GM12878 (cell line): ENCODE measurements at regions not wholly inside any gene's neighbourhood (a gene's known extent, or its start where the extent isn't known, plus 50 kb on each side); places are given as distances from the start of the nearest gene placed in this dataset.

ENCODE experiments used
- ATAC-seq: fragments of 200-7000 bp; cut with Tn5 transposase; 3 replicates; pipeline ENCODE4 v1.9.1; 2020; ENCODE audit warnings: mild to moderate bottlenecking, moderate library complexity
- BruUV-seq: library from RNA; stranded (reverse); fragments of 400-500 nt; replicated peaks from 2 replicates; lab custom pipeline; 2021; lab: Mats Ljungman, UMichigan
- CTCF ChIA-PET: fragments of 300-600 bp; sonication (Branson Sonifier 250); formaldehyde crosslinking; extraction: SDS; loops from one replicate; lab custom pipeline; 2021; ENCODE audit warnings: inconsistent platforms; lab: Yijun Ruan, JAX
- POLR2A ChIA-PET: fragments of 350-600 bp; formaldehyde crosslinking; extraction: SDS; loops from one replicate; lab custom pipeline; 2021; ENCODE audit warnings: inconsistent platforms; lab: Charles Lee
- RAD21 ChIA-PET: fragments of 300-600 bp; sonication (Branson Sonifier 250); formaldehyde crosslinking; loops from one replicate; lab custom pipeline; 2023; ENCODE audit warnings: antibody characterized with exemption; ENCODE audit not compliant: unreplicated experiment; lab: Charles Lee
- SMC1A ChIA-PET: fragments of 300-600 bp; sonication (Branson Sonifier 250); formaldehyde crosslinking; loops from one replicate; lab custom pipeline; 2023; ENCODE audit not compliant: unreplicated experiment, uncharacterized antibody; lab: Charles Lee
- DNase-seq: peaks from one replicate; pipeline ENCODE4 v3.0.0-alpha.2; 2011; ENCODE audit warnings: low read depth, low spot score
- FAIRE-seq: peaks from 3 replicates; lab custom pipeline; 2011; peaks lifted over from hg19 to GRCh38; lab: Jason Lieb, UNC
- H2AFZ ChIP-seq: 2 replicates; pipeline ENCODE4 v1.6.0; 2011; ENCODE audit warnings: low read depth, low read length, control low read depth; ENCODE audit not compliant: control insufficient read depth
- H3K27ac ChIP-seq: 2 replicates; pipeline ENCODE4 v1.5.1; 2011; ENCODE audit warnings: control low read depth; ENCODE audit not compliant: control insufficient read depth, insufficient read depth
- H3K27me3 ChIP-seq, 2 experiments: replicated peaks in 1 of 2; 2 replicates each; pipeline versions ENCODE4 v1.6.0 to v1.6.1; 2011; ENCODE audit warnings: low read length in 1 of 2; ENCODE audit not compliant: control insufficient read depth in 2 of 2, insufficient read depth in 2 of 2
- H3K36me3 ChIP-seq, 2 experiments: 2 replicates each; pipeline ENCODE4 v1.5.1; 2011; ENCODE audit warnings: low read length in 1 of 2; ENCODE audit not compliant: control insufficient read depth in 2 of 2, insufficient read depth in 2 of 2
- H3K4me1 ChIP-seq: 2 replicates; pipeline ENCODE4 v1.6.1; 2011; ENCODE audit warnings: mild to moderate bottlenecking, low read length, moderate library complexity, mixed read lengths; ENCODE audit not compliant: control insufficient read depth, insufficient read depth
- H3K4me2 ChIP-seq: 2 replicates; pipeline ENCODE4 v1.6.0; 2011; ENCODE audit warnings: control low read depth; ENCODE audit not compliant: control insufficient read depth, insufficient read depth
- H3K4me3 ChIP-seq: fragments of 200-600 bp; sonication (generic); 2 replicates; pipeline ENCODE4 v1.5.1; 2016
- H3K79me2 ChIP-seq: 2 replicates; pipeline ENCODE4 v1.6.0; 2011; ENCODE audit warnings: low read length; ENCODE audit not compliant: control insufficient read depth, insufficient read depth
- H3K9ac ChIP-seq: 2 replicates; pipeline ENCODE4 v1.8.0; 2011; ENCODE audit warnings: low read length, control low read depth, mixed read lengths; ENCODE audit not compliant: control insufficient read depth, insufficient read depth
- H3K9me3 ChIP-seq: replicated peaks from 3 replicates; pipeline ENCODE4 v1.5.1; 2011; ENCODE audit warnings: mild to moderate bottlenecking, low read length; ENCODE audit not compliant: control insufficient read depth, insufficient read depth
- H4K20me1 ChIP-seq: 2 replicates; pipeline ENCODE4 v1.6.0; 2011; ENCODE audit not compliant: control insufficient read depth, insufficient read depth
- BCLAF1 ChIP-seq: fragments of 450-650 bp; IDR thresholded peaks from 2 replicates; pipeline ENCODE4 v1.6.1; 2017; ENCODE audit warnings: antibody characterized with exemption, mild to moderate bottlenecking, moderate library complexity
- CHD4 ChIP-seq: fragments of 200-600 bp; sonication (generic); IDR thresholded peaks from 2 replicates; pipeline ENCODE4 v1.6.1; 2016; ENCODE audit warnings: mild to moderate bottlenecking
- CTCF ChIP-seq, 3 experiments: IDR thresholded peaks in 2 of 3; conservative IDR thresholded peaks in 1 of 3; 2 replicates each; pipeline ENCODE4 v1.5.1; 2011; ENCODE audit warnings: low read depth in 3 of 3, low read length in 3 of 3, mild to moderate bottlenecking in 3 of 3, control low read depth in 2 of 3, moderate library complexity in 2 of 3, inconsistent platforms in 1 of 3, mixed read lengths in 1 of 3; ENCODE audit not compliant: control insufficient read depth in 2 of 3, insufficient read depth in 1 of 3; ENCODE audit errors: extremely low read depth in 1 of 3
- E2F4 ChIP-seq: IDR thresholded peaks from 2 replicates; pipeline ENCODE4 v1.6.1; 2012; ENCODE audit warnings: low read depth, low read length, improper control_type of control experiment
- E2F8 ChIP-seq: fragments of 450-650 bp; IDR thresholded peaks from 2 replicates; pipeline ENCODE4 v1.6.1; 2018; ENCODE audit warnings: mild to moderate bottlenecking, low read depth, moderate library complexity; ENCODE audit not compliant: partially characterized antibody
- EP300 ChIP-seq, 2 experiments: fragments of 150-350 bp in 1 of 2; IDR thresholded peaks; 2 replicates each; pipeline ENCODE4 v1.6.1; 2011 to 2012; ENCODE audit warnings: low read depth in 2 of 2, low read length in 2 of 2, borderline replicate concordance in 1 of 2, improper control_type of control experiment in 1 of 2, inconsistent platforms in 1 of 2; ENCODE audit not compliant: control insufficient read depth in 1 of 2
- LARP7 ChIP-seq: fragments of 450-650 bp; IDR thresholded peaks from 2 replicates; pipeline ENCODE4 v1.6.1; 2017; ENCODE audit warnings: mild to moderate bottlenecking
- NRF1 ChIP-seq: conservative IDR thresholded peaks from 2 replicates; pipeline ENCODE4 v1.6.1; 2011; ENCODE audit warnings: mild to moderate bottlenecking, low read depth, low read length, improper control_type of control experiment
- PBX3 ChIP-seq: IDR thresholded peaks from 2 replicates; pipeline ENCODE4 v1.6.1; 2011; ENCODE audit warnings: mild to moderate bottlenecking, low read depth, low read length, moderate library complexity; ENCODE audit not compliant: insufficient replicate concordance
- RB1 ChIP-seq: fragments of 450-650 bp; formaldehyde crosslinking; IDR thresholded peaks from 2 replicates; pipeline ENCODE4 v1.6.1; 2017; ENCODE audit warnings: mild to moderate bottlenecking, borderline replicate concordance
- SMARCA5 ChIP-seq: fragments of 450-650 bp; IDR thresholded peaks from 2 replicates; pipeline ENCODE4 v1.6.1; 2017; ENCODE audit warnings: mild to moderate bottlenecking
- WGBS: methylation state at CpG from one replicate; pipeline ENCODE4 v1.1.6; 2016; ENCODE audit warnings: low lambda C conversion rate; ENCODE audit not compliant: insufficient replicate concordance, insufficient coverage; ENCODE audit errors: missing lambda C conversion rate; 5-methylcytosine and 5-hydroxymethylcytosine counted together
- in situ Hi-C: fragments of 300-500 bp; cut with MboI; formaldehyde crosslinking; loops from 9 replicates; pipeline ENCODE4 v1.14.3; 2018; ENCODE audit warnings: mixed read lengths
- intact Hi-C: fragments of 100-400 bp; cut with micrococcal nuclease; formaldehyde crosslinking; loops from one replicate; pipeline ENCODE4 v1.14.2; 2022; ENCODE audit not compliant: unreplicated experiment

- TF ChIP-seq E2F8 (no peak), LARP7 (no peak), CHD4 (no peak), BCLAF1 (no peak)
These were observed 66.8 kb upstream of the TACR3 start (continued) for GRCh38 chr4:103786593-103786992.

GRCh38 chr4:103786014-103786413, 66.2 kb upstream of the TACR3 start:
- Histone ChIP-seq H3K9me3 (no peaks in the 10 kb centered on the region), H3K9ac (no peak overlapping the region), H3K4me2 (no peak overlapping the region), H4K20me1 (no peaks in the 10 kb centered on the region), H3K4me1 (no peaks in the 10 kb centered on the region), H3K4me3 (no peak overlapping the region), H3K27me3 (no peaks in the 10 kb centered on the region; a peak in 1 of 4 replicates), H3K36me3 (no peaks in the 10 kb centered on the region), H3K27ac (no peak overlapping the region), H3K79me2 (no peaks in the 10 kb centered on the region), H2AFZ (no peak overlapping the region)
- intact Hi-C loops (loop anchor here (1.0 to 5.0 kb wide), 3 partner anchors 309 to 582 kb away; no protein-coding TSS in a partner anchor), in situ Hi-C loops (loop anchor here (25.0 kb wide), 1 partner anchor 1149 kb away; no protein-coding TSS in a partner anchor)
- BruUV-seq: no TSS peak
- CTCF ChIA-PET: interaction anchor here (0.6 to 1.6 kb wide), 11 partner anchors 13 to 742 kb away, joined by 3 to 7 read pairs (median 3); partner anchors contain the start of gene BDH2
- 21% methylated on average over 2 of the region's 2 CpGs for WGBS
- peak; percentile 17 for DNase-seq
- ATAC-seq: peak; percentile 96
- SMC1A ChIA-PET: interaction anchor here (0.6 to 1.3 kb wide), 3 partner anchors 11 to 1477 kb away, joined by 3 to 4 read pairs (median 3); no protein-coding TSS in a partner anchor
- RAD21 ChIA-PET: interaction anchor here (1.3 kb wide), 1 partner anchor 694 kb away, joined by 5 read pairs; no protein-coding TSS in a partner anchor
- POLR2A ChIA-PET: no interaction called here
- peak; percentile 88 for FAIRE-seq
- TF ChIP-seq SMARCA5: no peak; the same call in 1 of the 2 replicates
- TF ChIP-seq PBX3: no peak
- TF ChIP-seq CTCF (IDR thresholded peaks at IDR 0.05 in 2 of 3, conservative IDR thresholded peaks at IDR 0.05 in 1 of 3; ENCODE audit: control insufficient read depth in 2 of 3, extremely low read depth in 1 of 3, insufficient read depth in 1 of 3, low read depth in 3 of 3, low read length in 3 of 3): peak; percentile 54 to 68 (median 62); a peak in 5 of 6 replicates
- TF ChIP-seq E2F4: no peak
- no peak for TF ChIP-seq EP300 (IDR thresholded peaks at IDR 0.05; ENCODE audit: borderline replicate concordance in 1 of 2, control insufficient read depth in 1 of 2, low read depth in 2 of 2, low read length in 2 of 2)
- no peak for TF ChIP-seq NRF1
- no peak for TF ChIP-seq RB1
